ENCODE measurements at regions not wholly inside any gene's neighbourhood (a gene's known extent, or its start where the extent isn't known, plus 50 kb on each side); places are given as distances from the start of the nearest gene placed in this dataset.

- DNase-seq (ENCODE audit: low read depth in 2 of 2) = no peak
These were observed 366.2 kb downstream of the TFAP2A start for GRCh38 chr6:10048370-10049297.

GRCh38 chr6:10042280-10042679, 372.6 kb downstream of the TFAP2A start:
- no peak for DNase-seq (ENCODE audit: low read depth in 2 of 2)

- DNase-seq (ENCODE audit: low read depth in 2 of 2) = no peak
These were observed 381.5 kb downstream of the TFAP2A start for GRCh38 chr6:10033223-10033829.

- DNase-seq (ENCODE audit: low read depth in 2 of 2) = no peak
These were observed 383.3 kb downstream of the TFAP2A start for GRCh38 chr6:10031617-10032016.

GRCh38 chr6:10030942-10031537, 383.8 kb downstream of the TFAP2A start:
- no peak for DNase-seq (ENCODE audit: low read depth in 2 of 2)

GRCh38 chr6:10028222-10028621, 386.7 kb downstream of the TFAP2A start:
- no peak for DNase-seq (ENCODE audit: low read depth in 2 of 2)

- DNase-seq (ENCODE audit: low read depth in 2 of 2) = no peak
These were observed 395.0 kb downstream of the TFAP2A start for GRCh38 chr6:10019851-10020250.

GRCh38 chr6:10014557-10014956, 400.3 kb downstream of the TFAP2A start:
- no peak for DNase-seq (ENCODE audit: low read depth in 2 of 2)

- DNase-seq (ENCODE audit: low read depth in 2 of 2) = no peak
These were observed 414.3 kb downstream of the TFAP2A start for GRCh38 chr6:10000551-10000950.

GRCh38 chr6:9999796-10000195, 415.1 kb downstream of the TFAP2A start:
- DNase-seq (ENCODE audit: low read depth in 2 of 2) = no peak

- DNase-seq (ENCODE audit: low read depth in 2 of 2) = no peak
These were observed 428.6 kb downstream of the TFAP2A start for GRCh38 chr6:9986273-9986672.

- DNase-seq (ENCODE audit: low read depth in 2 of 2) = no peak
These were observed 429.4 kb downstream of the TFAP2A start for GRCh38 chr6:9985481-9985880.

GRCh38 chr6:9984607-9985006, 430.3 kb downstream of the TFAP2A start:
- DNase-seq (ENCODE audit: low read depth in 2 of 2) = no peak

- no peak for DNase-seq (ENCODE audit: low read depth in 2 of 2)
These were observed 431.7 kb downstream of the TFAP2A start for GRCh38 chr6:9983168-9983567.

GRCh38 chr6:9982215-9982614, 432.7 kb downstream of the TFAP2A start:
- no peak for DNase-seq (ENCODE audit: low read depth in 2 of 2)

GRCh38 chr6:9979996-9980395, 434.9 kb downstream of the TFAP2A start:
- no peak for DNase-seq (ENCODE audit: low read depth in 2 of 2)

- DNase-seq (ENCODE audit: low read depth in 2 of 2) = no peak
These were observed 436.4 kb downstream of the TFAP2A start for GRCh38 chr6:9978480-9978879.

- no peak for DNase-seq (ENCODE audit: low read depth in 2 of 2)
These were observed 437.5 kb downstream of the TFAP2A start for GRCh38 chr6:9977411-9977810.

GRCh38 chr6:9961646-9962045, 453.2 kb downstream of the TFAP2A start:
- DNase-seq (ENCODE audit: low read depth in 2 of 2) = no peak

GRCh38 chr6:9957215-9957759, 457.6 kb downstream of the TFAP2A start:
- DNase-seq (ENCODE audit: low read depth in 2 of 2) = no peak

GRCh38 chr6:9948678-9949077, 466.2 kb downstream of the TFAP2A start:
- DNase-seq (ENCODE audit: low read depth in 2 of 2) = no peak

- DNase-seq (ENCODE audit: low read depth in 2 of 2) = no peak
These were observed 470.9 kb downstream of the TFAP2A start for GRCh38 chr6:9943986-9944385.

GRCh38 chr6:9943026-9943425, 471.8 kb downstream of the TFAP2A start:
- no peak for DNase-seq (ENCODE audit: low read depth in 2 of 2)
